GM12873 (cell line): ENCODE measurements at regions not wholly inside any gene's neighbourhood (a gene's known extent, or its start where the extent isn't known, plus 50 kb on each side); places are given as distances from the start of the nearest gene placed in this dataset.

ENCODE experiments used
- CTCF ChIP-seq: IDR thresholded peaks from 2 replicates; pipeline ENCODE4 v1.5.1; 2012; ENCODE audit warnings: low read depth, mild to moderate bottlenecking, moderate library complexity, low read length, control low read depth; ENCODE audit not compliant: insufficient read depth; ENCODE audit errors: missing control alignments

GRCh38 chr17:72287586-72287985 lies 166.8 kb downstream of the SOX9 start:
- no peak for TF ChIP-seq CTCF

- no peak for TF ChIP-seq CTCF
Observed at GRCh38 chr17:72294487-72294893, 173.7 kb downstream of the SOX9 start.

- no peak for TF ChIP-seq CTCF
Observed at GRCh38 chr17:72295916-72296315, 175.1 kb downstream of the SOX9 start.

GRCh38 chr17:72296456-72296855 lies 175.6 kb downstream of the SOX9 start:
- TF ChIP-seq CTCF = no peak

- TF ChIP-seq CTCF = no peak
Observed at GRCh38 chr17:72297326-72298115, 176.7 kb downstream of the SOX9 start.

- TF ChIP-seq CTCF = no peak
Observed at GRCh38 chr17:72299100-72299499, 178.3 kb downstream of the SOX9 start.

- TF ChIP-seq CTCF = no peak
Observed at GRCh38 chr17:72299592-72299991, 178.8 kb downstream of the SOX9 start.
